HG03196 (cell line): ENCODE measurements at regions not wholly inside any gene's neighbourhood (a gene's known extent, or its start where the extent isn't known, plus 50 kb on each side); places are given as distances from the start of the nearest gene placed in this dataset.

Source experiments
- ATAC-seq: cut with Tn5 transposase; IDR thresholded peaks from one replicate; pipeline ENCODE4 v1.9.1; 2021; ENCODE audit not compliant: unreplicated experiment

DNA sequence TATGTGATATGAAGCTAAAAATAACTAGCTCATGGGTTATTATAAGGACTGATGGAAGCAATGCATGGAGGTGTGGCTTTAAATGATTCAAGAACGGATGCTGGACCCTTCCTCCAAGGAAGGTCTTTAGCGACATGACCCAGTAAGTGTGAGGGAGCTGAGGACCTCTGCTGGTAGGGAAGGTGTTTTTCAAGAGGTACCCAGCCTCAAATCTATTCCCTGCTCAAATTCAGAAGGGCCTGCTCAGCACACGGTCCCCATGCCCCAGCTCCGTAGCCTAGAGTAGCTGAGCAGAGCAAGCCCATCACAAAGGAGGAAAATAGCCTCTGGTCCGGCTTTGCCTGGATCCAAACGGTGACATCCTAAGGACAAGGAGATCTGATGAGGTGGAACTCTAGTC lies 266.2 kb upstream of the IGF1R start:
- no peak for ATAC-seq

DNA sequence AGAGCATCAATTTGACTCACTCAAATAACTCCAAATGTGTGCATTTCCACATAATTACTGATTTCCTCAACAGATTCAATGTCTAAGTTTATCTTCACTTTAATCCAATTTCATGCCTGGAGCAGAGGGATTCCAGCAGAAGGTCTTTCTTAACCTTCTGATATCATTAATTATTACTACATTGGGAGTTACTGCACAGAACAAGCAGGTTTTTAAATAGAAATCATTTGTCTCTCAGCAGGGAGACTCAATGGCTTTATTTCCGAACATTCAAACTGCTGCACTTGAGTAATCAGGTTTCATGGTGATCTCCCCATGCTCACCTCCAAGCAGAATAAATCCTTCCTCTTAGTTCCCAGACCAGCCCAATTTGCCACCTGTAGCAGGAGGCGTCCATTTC lies 264.8 kb upstream of the IGF1R start:
- no peak for ATAC-seq

DNA sequence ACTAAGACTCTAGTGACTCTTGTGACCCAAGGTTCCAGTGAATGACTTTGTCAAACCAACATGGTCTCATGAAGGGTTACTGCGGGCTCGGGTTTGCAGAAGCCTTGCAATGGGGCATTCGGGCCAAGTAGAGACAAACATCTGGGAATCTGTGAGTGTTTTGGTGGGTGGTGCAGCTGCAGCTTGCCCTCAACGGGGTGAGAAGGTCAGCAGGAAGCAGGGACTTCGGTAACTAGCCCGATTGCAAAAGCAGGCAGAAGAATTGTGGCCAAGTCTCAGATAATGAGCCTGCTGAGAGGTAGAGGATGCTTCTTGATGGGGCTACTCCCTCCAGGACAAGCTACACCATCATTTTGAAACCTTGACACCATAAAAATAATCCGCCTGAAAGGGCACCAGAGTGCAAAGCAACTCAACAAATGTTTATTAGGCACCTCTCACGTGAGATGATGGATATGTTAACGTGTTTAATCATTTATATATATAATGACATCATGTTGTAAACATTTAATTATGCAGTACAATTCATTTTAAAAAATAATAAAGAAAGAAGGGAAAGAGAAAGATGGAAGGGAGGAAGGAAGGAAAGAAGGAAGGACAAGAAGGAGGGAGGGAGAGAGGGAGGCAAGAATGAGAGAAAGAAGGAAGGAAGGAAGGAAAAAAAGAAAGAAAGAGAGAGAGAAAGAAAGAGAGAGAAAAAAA lies 263.9 kb upstream of the IGF1R start:
- ATAC-seq = no peak

DNA sequence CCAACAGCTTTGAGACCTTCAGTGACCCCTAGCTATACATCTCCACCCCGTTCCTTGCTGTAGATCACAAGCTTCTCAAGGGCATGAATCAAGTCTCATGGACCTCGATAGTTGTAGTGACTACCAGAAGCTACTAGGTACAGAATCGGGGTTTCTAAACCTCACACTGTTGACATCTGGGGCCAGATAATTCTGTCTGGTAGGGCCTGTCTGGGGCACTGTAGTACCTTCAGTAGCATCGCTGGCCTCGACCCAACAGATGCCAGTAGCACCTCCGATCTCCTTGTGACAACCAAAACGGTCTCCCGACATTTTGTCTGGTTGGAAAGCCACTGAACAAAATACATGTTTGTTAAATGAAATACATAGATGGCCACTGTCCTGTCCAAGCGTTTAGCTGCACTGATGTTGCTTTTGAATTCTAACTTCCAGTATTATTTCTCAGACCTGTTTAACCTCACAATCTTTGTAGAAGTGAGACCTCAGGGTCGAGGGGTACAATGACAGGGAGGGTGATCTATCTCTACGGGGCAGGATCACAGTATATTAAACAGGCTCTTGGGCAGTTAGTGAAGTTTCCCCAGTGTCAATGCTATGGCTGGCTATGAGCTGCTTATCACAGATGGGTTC lies 262.5 kb upstream of the IGF1R start:
- ATAC-seq = no peak

- no peak for ATAC-seq
Observed at GRCh38 chr15:98386561-98386960, 261.8 kb upstream of the IGF1R start.

DNA sequence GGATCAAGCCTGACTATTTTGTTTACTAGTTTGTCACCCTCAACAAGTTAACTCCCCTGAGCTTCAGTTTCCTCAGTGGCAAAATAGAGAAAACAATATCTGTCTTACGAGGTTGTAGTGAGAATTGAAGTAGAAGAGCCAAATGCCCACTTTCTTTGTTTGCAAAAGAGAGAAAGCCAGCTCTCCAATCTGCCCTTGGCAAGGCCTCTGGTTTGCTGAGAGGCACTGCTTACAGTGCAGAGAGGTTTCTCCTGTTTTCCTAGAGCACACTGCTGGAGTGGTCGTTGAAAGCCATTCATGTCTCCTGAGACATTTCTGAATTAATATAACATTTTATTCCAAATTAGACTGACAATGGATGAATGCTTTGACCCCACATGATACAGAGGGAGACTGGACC lies 260.5 kb upstream of the IGF1R start:
- no peak for ATAC-seq

- no peak for ATAC-seq
Observed at GRCh38 chr15:98390946-98391530, 257.3 kb upstream of the IGF1R start.

DNA sequence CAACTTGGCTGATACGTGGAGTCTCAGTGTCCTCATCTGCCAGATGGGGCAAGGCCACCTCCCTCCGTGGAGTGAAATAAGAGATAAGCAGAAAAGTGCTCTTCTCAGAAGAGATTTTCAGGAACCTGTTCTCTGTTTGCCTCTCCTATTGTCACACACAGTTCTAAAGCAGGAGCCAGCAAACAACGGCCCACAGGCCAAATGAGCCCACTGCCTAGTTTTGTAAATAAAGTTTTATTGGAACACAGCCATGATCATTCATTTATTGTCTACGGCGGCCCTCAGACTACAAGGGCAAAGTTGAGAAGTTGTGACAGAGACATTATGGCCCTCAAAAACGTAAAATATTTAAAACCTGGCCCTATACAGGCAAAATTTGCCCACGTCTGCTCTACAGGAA lies 256.8 kb upstream of the IGF1R start:
- ATAC-seq = no peak

GRCh38 chr15:98393471-98393870 lies 254.9 kb upstream of the IGF1R start:
- no peak for ATAC-seq

GRCh38 chr15:98394546-98394945 lies 253.8 kb upstream of the IGF1R start:
- ATAC-seq = no peak

DNA sequence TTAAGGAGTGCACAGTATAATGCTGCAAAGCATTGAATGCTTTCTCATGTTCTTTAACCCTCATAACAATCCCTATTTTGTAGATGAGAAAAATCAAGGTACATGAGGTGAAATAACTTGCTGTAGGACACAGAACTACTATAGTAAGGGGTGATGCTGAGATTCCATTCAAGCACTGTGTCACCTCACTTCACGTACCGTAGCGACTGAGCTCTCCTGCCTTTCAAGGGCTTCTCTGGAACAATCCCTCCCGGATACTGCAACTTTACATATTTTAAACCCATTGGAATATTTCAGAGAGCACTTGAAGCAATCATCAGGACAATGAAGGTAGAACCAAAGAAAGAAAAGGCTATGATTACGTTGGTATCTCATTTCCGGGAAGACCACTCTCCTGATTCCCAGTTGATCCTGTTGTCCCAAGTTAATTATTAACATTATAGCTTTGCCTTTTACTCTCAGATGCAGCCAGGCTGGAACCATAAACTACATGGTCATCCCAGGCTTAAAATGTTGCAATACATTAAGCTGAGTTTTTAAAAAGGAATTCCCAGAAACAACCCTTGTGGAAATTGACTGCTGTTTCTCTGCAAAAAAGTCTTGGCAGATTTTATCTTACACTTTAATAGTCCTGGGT lies 252.2 kb upstream of the IGF1R start:
- no peak for ATAC-seq

DNA sequence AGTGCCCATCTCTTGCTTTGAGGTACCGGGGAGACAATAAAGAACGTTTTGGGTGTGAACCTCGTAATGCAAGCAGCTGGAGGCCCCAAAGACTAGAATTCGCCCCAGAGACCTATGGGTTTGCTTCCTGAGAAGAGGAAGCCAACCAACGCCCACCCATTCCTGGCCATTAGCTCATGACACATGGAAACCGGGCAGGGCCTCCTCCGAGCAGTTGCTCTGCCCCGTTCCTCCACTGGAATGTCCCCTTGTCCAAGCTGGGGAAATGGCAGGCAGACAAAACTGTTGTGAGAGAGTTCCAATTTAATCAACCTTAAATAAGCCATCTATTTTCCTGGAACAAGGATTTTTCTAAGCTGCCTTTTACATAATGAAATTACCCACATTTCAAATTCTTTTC lies 250.9 kb upstream of the IGF1R start:
- no peak for ATAC-seq

DNA sequence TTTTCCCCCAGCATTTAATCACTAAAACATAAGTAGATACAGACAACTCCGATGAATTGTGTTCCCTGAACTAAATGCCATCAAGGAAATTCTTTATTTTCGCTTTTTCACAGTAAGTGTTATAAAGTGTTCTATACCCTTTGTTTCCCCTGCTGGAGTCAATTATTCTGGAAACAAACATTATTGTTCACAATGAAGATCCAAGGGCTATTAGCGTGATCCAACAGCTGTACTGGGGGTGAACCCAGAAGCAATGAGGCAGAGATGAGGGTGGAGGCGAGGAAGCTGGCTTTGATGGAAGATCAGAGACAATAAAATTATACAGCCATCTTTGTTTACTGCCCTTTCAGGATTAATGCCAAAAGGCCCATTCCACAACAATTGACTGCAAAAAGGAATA lies 250.3 kb upstream of the IGF1R start:
- ATAC-seq = no peak

- ATAC-seq = no peak
Observed at GRCh38 chr15:98398886-98399285, 249.5 kb upstream of the IGF1R start.

- no peak for ATAC-seq
Observed at GRCh38 chr15:98400120-98400519, 248.2 kb upstream of the IGF1R start.

DNA sequence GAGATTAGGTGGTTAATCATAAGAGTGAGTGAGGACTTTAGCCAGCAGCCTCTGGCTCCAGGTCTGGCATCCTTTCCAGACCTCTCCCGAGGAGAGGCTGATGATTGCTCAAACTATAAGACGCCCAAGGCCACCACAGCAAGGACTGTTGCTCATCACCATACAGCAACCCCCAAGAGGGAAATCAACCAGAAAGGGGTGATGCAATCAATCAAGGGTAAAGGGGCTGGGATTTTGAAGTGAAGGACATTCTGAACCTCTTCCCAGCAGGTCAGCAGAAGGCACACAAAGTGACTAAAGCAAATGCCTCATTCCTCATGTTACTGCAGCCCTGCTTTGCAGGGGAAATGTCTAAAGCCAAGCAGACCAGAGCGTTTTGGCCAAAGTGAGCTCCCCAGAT lies 247.3 kb upstream of the IGF1R start:
- ATAC-seq = no peak

- no peak for ATAC-seq
Observed at GRCh38 chr15:98402486-98402885, 245.9 kb upstream of the IGF1R start.

DNA sequence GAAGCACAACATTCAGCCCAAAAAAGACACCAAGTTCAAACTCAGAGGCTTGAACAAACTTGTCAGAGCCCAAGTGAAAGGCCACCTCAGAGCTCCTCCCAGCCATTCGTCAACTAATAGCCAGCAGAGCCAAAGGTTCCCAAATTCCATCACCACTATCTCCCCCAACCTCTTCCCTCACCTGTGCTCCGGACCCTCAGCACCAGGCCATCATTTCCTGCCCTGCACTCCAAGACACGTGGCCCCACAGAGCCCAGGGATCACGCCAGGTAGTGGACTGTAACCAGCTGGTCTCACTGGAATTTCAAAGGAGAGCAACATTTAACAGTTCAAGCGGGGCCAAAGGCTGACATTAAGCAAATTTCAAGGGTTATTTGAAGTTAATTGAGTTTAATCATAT lies 245.2 kb upstream of the IGF1R start:
- ATAC-seq = no peak

GRCh38 chr15:98403569-98403968 lies 244.8 kb upstream of the IGF1R start:
- no peak for ATAC-seq

GRCh38 chr15:98405013-98405412 lies 243.3 kb upstream of the IGF1R start:
- no peak for ATAC-seq

- no peak for ATAC-seq
Observed at GRCh38 chr15:98408231-98408630, 240.1 kb upstream of the IGF1R start.

DNA sequence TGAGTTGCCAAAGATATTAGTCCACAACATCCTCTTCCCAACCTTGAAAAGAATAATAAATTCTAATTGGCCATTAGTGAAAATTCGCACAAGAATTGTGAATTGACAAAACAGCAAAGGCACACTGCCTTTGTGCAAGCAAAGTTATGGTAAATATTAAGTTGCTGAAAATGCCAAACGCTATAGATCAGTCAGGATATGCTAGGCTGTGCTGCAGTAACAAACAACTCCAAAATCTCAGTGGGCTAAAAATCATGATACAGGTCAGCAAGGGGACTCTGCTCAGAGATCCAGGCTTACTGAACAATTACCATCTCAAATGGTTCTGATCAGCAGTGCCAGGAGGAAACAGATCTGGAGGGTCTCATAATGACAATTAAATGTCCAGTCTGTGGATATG lies 238.0 kb upstream of the IGF1R start:
- ATAC-seq = no peak
